ENCODE measurements at regions not wholly inside any gene's neighbourhood (a gene's known extent, or its start where the extent isn't known, plus 50 kb on each side); places are given as distances from the start of the nearest gene placed in this dataset.

DNA sequence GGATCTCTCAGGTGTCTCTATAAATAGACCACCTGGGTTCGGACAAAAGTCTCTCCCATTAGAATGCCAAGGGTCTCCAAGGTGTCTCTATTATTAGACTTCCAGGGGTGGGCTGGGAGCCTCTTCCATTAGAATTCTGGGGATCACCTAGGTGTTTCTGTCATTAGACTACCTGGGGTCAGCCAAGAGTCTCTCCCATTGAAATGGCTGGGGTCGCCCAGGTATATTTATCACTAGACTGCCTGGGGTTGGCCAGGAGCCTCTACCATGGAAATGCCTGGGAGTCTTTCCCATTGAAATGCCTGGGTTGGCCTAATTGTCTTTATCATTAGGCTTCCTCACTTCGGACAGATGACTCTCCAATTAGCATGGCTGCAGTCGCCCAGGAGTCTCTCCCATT, 1565.5 kb downstream of the UQCRFS1 start:
- TF ChIP-seq POLR2A (IDR thresholded peaks at IDR 0.05), result no peak
- no peak for TF ChIP-seq CTCF (IDR thresholded peaks at IDR 0.05)
